Prostate gland (tissue), 2 donors: ENCODE measurements at regions not wholly inside any gene's neighbourhood (a gene's known extent, or its start where the extent isn't known, plus 50 kb on each side); places are given as distances from the start of the nearest gene placed in this dataset.

ENCODE experiments used
- DNase-seq: peaks from one replicate; pipeline ENCODE4 v3.0.0-alpha.2; 2019; ENCODE audit warnings: low spot score
- H3K27ac ChIP-seq, 2 donors: fragments of 200-600 bp; sonication (generic); 2 replicates each; pipeline ENCODE4 v1.5.1; 2017 to 2019
- H3K27me3 ChIP-seq: fragments of 200-600 bp; sonication (generic); replicated peaks from 2 replicates; pipeline ENCODE4 v1.5.1; 2019; ENCODE audit not compliant: insufficient read depth
- H3K36me3 ChIP-seq, 2 donors: fragments of 200-600 bp; sonication (generic); 1 replicate in 1 of 2; 2 replicates in 1 of 2; pipeline versions ENCODE4 v1.5.1 to v1.8.1; 2017 to 2019
- H3K4me1 ChIP-seq: fragments of 200-600 bp; sonication (generic); replicated peaks from 2 replicates; pipeline ENCODE4 v1.5.1; 2019
- H3K4me3 ChIP-seq, 2 donors: fragments of 200-600 bp; sonication (generic); 2 replicates each; pipeline ENCODE4 v1.5.1; 2017 to 2019
- H3K9me3 ChIP-seq: fragments of 200-600 bp; sonication (generic); 2 replicates; pipeline ENCODE4 v1.5.1; 2017
- CTCF ChIP-seq, 4 experiments: fragments of 200-600 bp in 2 of 4; fragments of 450-650 bp in 2 of 4; sonication (generic) in 2 of 4; IDR thresholded peaks; 1 replicate in 3 of 4; 2 replicates in 1 of 4; pipeline ENCODE4 v1.5.1; 2016 to 2019; ENCODE audit warnings: antibody characterized with exemption in 4 of 4, mild to moderate bottlenecking in 2 of 4, moderate library complexity in 2 of 4
- POLR2A ChIP-seq: fragments of 450-650 bp; IDR thresholded peaks from one replicate; pipeline ENCODE4 v1.6.1; 2016; ENCODE audit warnings: antibody characterized with exemption, mild to moderate bottlenecking
- POLR2AphosphoS5 ChIP-seq: sonication (generic); formaldehyde crosslinking; IDR thresholded peaks from one replicate; pipeline ENCODE4 v1.6.1; 2017; ENCODE audit warnings: antibody characterized with exemption
- WGBS: methylation state at CpG from one replicate; pipeline ENCODE4 v1.1.5; 2018; 5-methylcytosine and 5-hydroxymethylcytosine counted together
- intact Hi-C: fragments of 100-400 bp; cut with DNase I; formaldehyde crosslinking; loops from one replicate; pipeline ENCODE4 v1.14.2; 2022

DNA sequence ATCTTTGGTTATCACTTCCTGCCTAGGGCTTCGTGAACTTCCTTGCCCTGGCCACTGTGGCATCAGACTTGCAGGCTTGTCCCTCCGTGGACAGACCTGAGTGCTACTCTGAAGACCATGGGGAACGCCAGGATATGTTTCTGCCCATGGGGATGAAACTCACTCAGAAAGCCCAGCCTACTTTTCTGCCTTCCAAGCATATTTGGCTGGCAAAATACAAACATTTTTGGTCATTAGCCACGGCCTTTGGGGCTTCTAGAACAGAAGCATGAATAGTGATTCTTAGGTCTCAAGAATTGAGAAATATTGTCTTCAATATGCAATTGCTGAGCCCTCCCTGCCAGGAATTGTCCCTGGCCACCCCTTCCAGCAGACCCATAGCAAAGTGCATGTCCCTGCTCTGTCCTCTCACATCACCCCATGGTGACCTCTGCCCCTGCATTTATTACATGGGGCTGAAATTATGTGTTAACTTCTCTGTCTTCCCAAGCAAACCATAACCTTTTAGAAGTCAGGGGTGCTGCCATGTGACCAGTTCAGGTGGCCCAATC lies 152.4 kb downstream of the OSR1 start:
- no peak overlapping the region for H3K4me3 ChIP-seq
- no peaks in the 10 kb centered on the region for H3K4me1 ChIP-seq
- no peak for DNase-seq
- H3K27me3 ChIP-seq, result no peaks in the 10 kb centered on the region
- no peak for TF ChIP-seq POLR2AphosphoS5
- no peak for TF ChIP-seq POLR2A
- TF ChIP-seq CTCF (IDR thresholded peaks at IDR 0.05), result no peak
- no peaks in the 10 kb centered on the region for H3K36me3 ChIP-seq
- WGBS, result 85% methylated on average over 4 of the region's 4 CpGs
- intact Hi-C loops, result no loop called here
- H3K27ac ChIP-seq, result no peak overlapping the region
- H3K9me3 ChIP-seq, result no peaks in the 10 kb centered on the region

DNA sequence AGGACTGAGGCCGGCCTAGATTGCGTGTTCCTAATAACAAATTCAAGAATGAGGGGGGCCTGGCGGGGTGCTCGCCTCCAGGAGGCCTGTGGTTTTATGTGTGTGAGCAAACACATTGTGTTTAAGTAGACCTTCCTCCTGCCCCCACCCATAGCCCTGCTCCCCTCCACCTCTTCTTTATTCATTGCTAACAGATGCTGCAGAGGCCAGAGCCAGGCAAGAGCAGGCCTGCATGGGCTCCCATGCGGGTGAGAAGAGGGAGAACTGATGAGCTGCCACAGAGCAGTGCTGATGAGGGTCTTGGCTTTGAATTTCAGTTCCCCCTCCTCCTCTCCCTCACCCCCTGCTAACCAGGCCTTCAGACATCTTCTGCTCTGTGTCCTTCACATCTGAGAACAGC lies 154.6 kb downstream of the OSR1 start:
- Histone ChIP-seq H3K27ac (no peak overlapping the region), H3K4me3 (no peak overlapping the region), H3K36me3 (no peaks in the 10 kb centered on the region), H3K27me3 (no peaks in the 10 kb centered on the region), H3K4me1 (no peaks in the 10 kb centered on the region), H3K9me3 (no peaks in the 10 kb centered on the region)
- WGBS, result 92% methylated on average over 5 of the region's 5 CpGs
- TF ChIP-seq POLR2AphosphoS5 (no peak), POLR2A (no peak), CTCF (IDR thresholded peaks at IDR 0.05) (no peak)
- intact Hi-C loops, result no loop called here
- no peak for DNase-seq

GRCh38 chr2:19201911-19202462 lies 156.4 kb downstream of the OSR1 start:
- no peaks in the 10 kb centered on the region for H3K27me3 ChIP-seq
- no peak overlapping the region for H3K27ac ChIP-seq
- TF ChIP-seq CTCF (IDR thresholded peaks at IDR 0.05) (no peak), POLR2AphosphoS5 (no peak), POLR2A (no peak)
- intact Hi-C loops, result no loop called here
- H3K36me3 ChIP-seq, result no peaks in the 10 kb centered on the region
- no peaks in the 10 kb centered on the region for H3K4me1 ChIP-seq
- DNase-seq, result no peak
- no peaks in the 10 kb centered on the region for H3K9me3 ChIP-seq
- H3K4me3 ChIP-seq, result no peak overlapping the region
- 85% methylated on average over 4 of the region's 4 CpGs for WGBS

DNA sequence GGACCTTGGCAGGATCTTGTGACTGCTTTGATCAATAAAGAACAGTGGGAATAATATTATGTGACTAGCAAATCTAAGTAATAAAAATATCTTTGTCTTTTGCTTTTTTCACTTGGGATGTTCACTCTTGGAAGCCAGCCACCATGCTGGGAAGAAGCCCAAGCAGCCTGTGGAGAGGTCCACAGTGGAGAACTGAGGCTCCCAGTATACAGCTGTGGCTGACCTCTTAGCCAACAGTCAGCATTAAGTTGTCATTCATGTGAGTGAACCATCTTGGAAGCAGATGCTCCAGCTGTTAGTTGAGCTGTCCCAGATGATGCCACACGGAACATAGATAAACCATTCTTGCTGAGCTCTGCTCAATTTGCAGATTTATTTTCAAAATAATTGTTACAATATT lies 160.0 kb downstream of the OSR1 start:
- 77% methylated on average over 1 of the region's 1 CpG for WGBS
- no peak for DNase-seq
- Histone ChIP-seq H3K36me3 (no peaks in the 10 kb centered on the region), H3K9me3 (no peaks in the 10 kb centered on the region), H3K27ac (no peak overlapping the region), H3K4me3 (no peak overlapping the region), H3K4me1 (no peaks in the 10 kb centered on the region), H3K27me3 (no peaks in the 10 kb centered on the region)
- TF ChIP-seq POLR2AphosphoS5 (no peak), POLR2A (no peak), CTCF (IDR thresholded peaks at IDR 0.05) (no peak)
- intact Hi-C loops, result no loop called here

GRCh38 chr2:19195661-19196060 lies 162.8 kb downstream of the OSR1 start:
- Histone ChIP-seq H3K9me3 (no peaks in the 10 kb centered on the region), H3K4me3 (no peak overlapping the region), H3K27ac (no peak overlapping the region), H3K36me3 (no peaks in the 10 kb centered on the region), H3K27me3 (no peaks in the 10 kb centered on the region), H3K4me1 (no peaks in the 10 kb centered on the region)
- intact Hi-C loops, result no loop called here
- WGBS, result 85% methylated on average over 1 of the region's 1 CpG
- no peak for DNase-seq
- no peak for TF ChIP-seq POLR2AphosphoS5
- TF ChIP-seq POLR2A, result no peak
- TF ChIP-seq CTCF (IDR thresholded peaks at IDR 0.05), result no peak
